SK-N-SH treated with all-trans-retinoic acid at 6 μM for 48 hours (cell line): ENCODE measurements at regions not wholly inside any gene's neighbourhood (a gene's known extent, or its start where the extent isn't known, plus 50 kb on each side); places are given as distances from the start of the nearest gene placed in this dataset.

Experiments
- ATAC-seq: fragments of 200-7000 bp; cut with Tn5 transposase; 3 replicates; pipeline ENCODE4 v1.9.1; 2020; ENCODE audit warnings: mild to moderate bottlenecking, moderate library complexity
- ARNTL ChIP-seq: fragments of 450-650 bp; formaldehyde crosslinking; IDR thresholded peaks from 2 replicates; pipeline ENCODE4 v1.5.0; 2020; ENCODE audit warnings: low read depth, mild to moderate bottlenecking, moderate library complexity, borderline replicate concordance
- BACH2 ChIP-seq: fragments of 250-450 bp; sonication (Bioruptor Pico); IDR thresholded peaks from 2 replicates; pipeline ENCODE4 v1.9.0; 2021; ENCODE audit warnings: mild to moderate bottlenecking, borderline replicate concordance
- CREB5 ChIP-seq: fragments of 250-450 bp; sonication (Bioruptor Pico); IDR thresholded peaks from 2 replicates; pipeline ENCODE4 v1.5.1; 2020; ENCODE audit warnings: low read depth, mild to moderate bottlenecking, moderate library complexity
- CSDC2 ChIP-seq: fragments of 250-450 bp; sonication (Bioruptor Pico); IDR thresholded peaks from 2 replicates; pipeline ENCODE4 v1.5.0; 2020; ENCODE audit warnings: mild to moderate bottlenecking, moderate library complexity
- CSRNP3 ChIP-seq: fragments of 250-450 bp; sonication (Bioruptor Pico); IDR thresholded peaks from 2 replicates; pipeline ENCODE4 v1.5.1; 2021; ENCODE audit warnings: mild to moderate bottlenecking, moderate library complexity
- ESRRG ChIP-seq: fragments of 250-450 bp; sonication (Bioruptor Pico); IDR thresholded peaks from 2 replicates; pipeline ENCODE4 v1.6.1; 2021; ENCODE audit warnings: mild to moderate bottlenecking
- GLIS3 ChIP-seq: fragments of 250-450 bp; sonication (Bioruptor Pico); IDR thresholded peaks from 2 replicates; pipeline ENCODE4 v1.5.0; 2020; ENCODE audit warnings: mild to moderate bottlenecking, moderate library complexity
- ISL1 ChIP-seq: fragments of 250-450 bp; sonication (Bioruptor Pico); IDR thresholded peaks from 2 replicates; pipeline ENCODE4 v2.1.2; 2022; ENCODE audit warnings: mild to moderate bottlenecking, moderate library complexity
- OSR1 ChIP-seq: fragments of 250-450 bp; sonication (Bioruptor Pico); IDR thresholded peaks from 2 replicates; pipeline ENCODE4 v1.8.0; 2022; ENCODE audit warnings: moderate library complexity, mild to moderate bottlenecking, inconsistent platforms
- PATZ1 ChIP-seq: fragments of 250-450 bp; sonication (Bioruptor Pico); IDR thresholded peaks from 2 replicates; pipeline ENCODE4 v1.8.0; 2020; ENCODE audit warnings: mild to moderate bottlenecking, moderate library complexity, borderline replicate concordance
- POU6F1 ChIP-seq: fragments of 250-450 bp; sonication (Bioruptor Pico); IDR thresholded peaks from 2 replicates; pipeline ENCODE4 v1.8.0; 2021; ENCODE audit warnings: low read depth, mild to moderate bottlenecking, moderate library complexity, borderline replicate concordance
- PPARA ChIP-seq: fragments of 250-450 bp; sonication (Bioruptor Pico); IDR thresholded peaks from 2 replicates; pipeline ENCODE4 v1.5.0; 2020; ENCODE audit warnings: mild to moderate bottlenecking, borderline replicate concordance
- RARB ChIP-seq: fragments of 250-450 bp; sonication (Bioruptor Pico); IDR thresholded peaks from 2 replicates; pipeline ENCODE4 v1.8.0; 2021; ENCODE audit warnings: mild to moderate bottlenecking, moderate library complexity
- SNAI2 ChIP-seq: fragments of 250-450 bp; sonication (Bioruptor Pico); IDR thresholded peaks from 2 replicates; pipeline ENCODE4 v1.5.0; 2020; ENCODE audit warnings: mild to moderate bottlenecking, moderate library complexity
- TCF4 ChIP-seq: fragments of 250-450 bp; sonication (Bioruptor Pico); IDR thresholded peaks from 2 replicates; pipeline ENCODE4 v1.8.0; 2021; ENCODE audit warnings: mild to moderate bottlenecking, moderate library complexity, borderline replicate concordance
- TSHZ2 ChIP-seq: fragments of 250-450 bp; sonication (Bioruptor Pico); IDR thresholded peaks from 2 replicates; pipeline ENCODE4 v1.5.0; 2020; ENCODE audit warnings: mild to moderate bottlenecking, moderate library complexity
- ZC3H10 ChIP-seq: fragments of 250-450 bp; sonication (Bioruptor Pico); IDR thresholded peaks from 2 replicates; pipeline ENCODE4 v1.5.1; 2021; ENCODE audit warnings: mild to moderate bottlenecking, moderate library complexity
- ZFP3 ChIP-seq: fragments of 250-450 bp; sonication (Bioruptor Pico); IDR thresholded peaks from 2 replicates; pipeline ENCODE4 v1.5.0; 2020; ENCODE audit warnings: mild to moderate bottlenecking, moderate library complexity
- ZFP30 ChIP-seq: fragments of 450-650 bp; formaldehyde crosslinking; IDR thresholded peaks from 2 replicates; pipeline ENCODE4 v1.5.0; 2022; ENCODE audit warnings: mild to moderate bottlenecking, moderate library complexity
- ZNF565 ChIP-seq: fragments of 450-650 bp; formaldehyde crosslinking; conservative IDR thresholded peaks from 2 replicates; pipeline ENCODE4 v1.5.0; 2020; ENCODE audit warnings: low read depth, mild to moderate bottlenecking, moderate library complexity
- ZNF70 ChIP-seq: fragments of 450-650 bp; formaldehyde crosslinking; IDR thresholded peaks from 2 replicates; pipeline ENCODE4 v1.5.0; 2020; ENCODE audit warnings: mild to moderate bottlenecking, moderate library complexity
- ZNF8 ChIP-seq: fragments of 450-650 bp; formaldehyde crosslinking; IDR thresholded peaks from 2 replicates; pipeline ENCODE4 v1.5.0; 2020; ENCODE audit warnings: mild to moderate bottlenecking, moderate library complexity

- ATAC-seq: no peak
- no peak for TF ChIP-seq CSDC2 (CRISPR knock-in tag)
- TF ChIP-seq ZC3H10 (CRISPR knock-in tag): no peak
- no peak for TF ChIP-seq ZFP30
- no peak for TF ChIP-seq PATZ1 (CRISPR knock-in tag)
- no peak for TF ChIP-seq ESRRG (CRISPR knock-in tag)
- no peak for TF ChIP-seq CSRNP3 (CRISPR knock-in tag)
- no peak for TF ChIP-seq ZNF8
- TF ChIP-seq ZFP3 (CRISPR knock-in tag): no peak
- TF ChIP-seq ARNTL (CRISPR knock-in tag): no peak
- TF ChIP-seq SNAI2 (CRISPR knock-in tag): no peak
- no peak for TF ChIP-seq TSHZ2
- no peak for TF ChIP-seq CREB5 (CRISPR knock-in tag)
- no peak for TF ChIP-seq ZNF565 (CRISPR knock-in tag)
- TF ChIP-seq BACH2 (CRISPR knock-in tag): no peak
- no peak for TF ChIP-seq ISL1 (CRISPR knock-in tag)
- TF ChIP-seq GLIS3: no peak
- no peak for TF ChIP-seq POU6F1 (CRISPR knock-in tag)
- TF ChIP-seq PPARA: no peak
Observed at GRCh38 chr4:120452001-120452400, 385.4 kb upstream of the MAD2L1 start.

GRCh38 chr4:120447774-120448173, 381.1 kb upstream of the MAD2L1 start:
- ATAC-seq: no peak
- TF ChIP-seq ISL1 (CRISPR knock-in tag): no peak
- TF ChIP-seq RARB: no peak
- TF ChIP-seq ZFP3 (CRISPR knock-in tag): no peak
- no peak for TF ChIP-seq CREB5 (CRISPR knock-in tag)
- TF ChIP-seq ARNTL (CRISPR knock-in tag): no peak
- no peak for TF ChIP-seq PATZ1 (CRISPR knock-in tag)
- TF ChIP-seq OSR1: no peak
- TF ChIP-seq ZNF8: no peak
- no peak for TF ChIP-seq ZNF70 (CRISPR knock-in tag)
- TF ChIP-seq CSDC2 (CRISPR knock-in tag): no peak
- no peak for TF ChIP-seq ESRRG (CRISPR knock-in tag)
- no peak for TF ChIP-seq POU6F1 (CRISPR knock-in tag)
- no peak for TF ChIP-seq SNAI2 (CRISPR knock-in tag)
- TF ChIP-seq TCF4 (CRISPR knock-in tag): no peak
